Thyroid gland (tissue), 4 donors: ENCODE measurements at regions not wholly inside any gene's neighbourhood (a gene's known extent, or its start where the extent isn't known, plus 50 kb on each side); places are given as distances from the start of the nearest gene placed in this dataset.

Experiments
- DNase-seq, 2 donors: peaks; one replicate each; pipeline ENCODE4 v3.0.0-alpha.2; 2019
- H3K27ac ChIP-seq, 3 donors: fragments of 200-600 bp; sonication (generic); 1 replicate in 2 of 3; 2 replicates in 1 of 3; pipeline ENCODE4 v1.5.1; 2016 to 2019; ENCODE audit warnings: mild to moderate bottlenecking in 1 of 3, moderate library complexity in 1 of 3
- H3K27me3 ChIP-seq: fragments of 200-600 bp; sonication (generic); one replicate; pipeline ENCODE4 v1.5.1; 2019
- H3K36me3 ChIP-seq, 2 donors: fragments of 200-600 bp; sonication (generic); one replicate each; pipeline ENCODE4 v1.5.1; 2016 to 2019
- H3K4me1 ChIP-seq, 2 donors: fragments of 200-600 bp; sonication (generic); one replicate each; pipeline ENCODE4 v1.5.1; 2017 to 2019
- H3K4me3 ChIP-seq, 3 donors: fragments of 200-600 bp; sonication (generic); replicated peaks in 1 of 3; 1 replicate in 2 of 3; 2 replicates in 1 of 3; pipeline ENCODE4 v1.5.1; 2016; ENCODE audit warnings: mild to moderate bottlenecking in 1 of 3
- H3K9me3 ChIP-seq: fragments of 200-600 bp; sonication (generic); one replicate; pipeline ENCODE4 v1.5.1; 2017
- POLR2A ChIP-seq, 2 donors: fragments of 450-650 bp; IDR thresholded peaks; one replicate each; pipeline ENCODE4 v1.6.1; 2017; ENCODE audit warnings: antibody characterized with exemption in 2 of 2, mild to moderate bottlenecking in 2 of 2, moderate library complexity in 1 of 2
- whole genome bisulfite sequencing, 2 donors: methylation state at CpG; one replicate each; pipeline ENCODE4 v1.1.5; 2017; 5-methylcytosine and 5-hydroxymethylcytosine counted together
- intact Hi-C: fragments of 100-400 bp; cut with DNase I; formaldehyde crosslinking; loops from one replicate; pipeline ENCODE4 v1.15.1; 2023
- TF ChIP-seq, protein P1 (sequence below), 6 experiments: fragments of 200-600 bp in 3 of 6; fragments of 450-650 bp in 3 of 6; sonication (generic) in 3 of 6; IDR thresholded peaks; one replicate each; pipeline ENCODE4 v1.5.1; 2016 to 2019; ENCODE audit warnings: antibody characterized with exemption in 6 of 6, mild to moderate bottlenecking in 2 of 6, inconsistent platforms in 1 of 6, moderate library complexity in 1 of 6

DNA sequence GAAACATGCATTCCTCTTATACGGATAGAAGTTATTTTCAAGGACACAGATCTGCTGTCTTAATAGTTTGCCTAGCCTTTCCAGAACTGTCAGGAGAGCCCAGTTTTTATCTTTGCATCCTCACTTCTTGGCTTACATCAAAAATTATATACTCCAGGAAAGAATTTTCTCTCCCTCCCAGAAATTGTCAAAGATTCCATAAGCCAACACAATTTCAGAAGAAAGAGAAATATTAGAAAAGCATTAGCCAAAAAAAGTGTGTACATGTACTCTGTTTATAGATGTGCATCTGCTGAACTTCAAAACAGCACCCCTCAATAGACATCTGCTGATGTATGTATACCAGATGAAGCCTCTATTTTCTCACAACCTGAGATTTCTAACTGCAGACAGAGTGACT, 210.4 kb downstream of the METTL4 start:
- 74 to 81% methylated on average over 1 of the region's 1 CpG for WGBS, 2 donors
- no peak for TF ChIP-seq POLR2A (IDR thresholded peaks at IDR 0.05)
- H3K27ac ChIP-seq = no peak overlapping the region

DNA sequence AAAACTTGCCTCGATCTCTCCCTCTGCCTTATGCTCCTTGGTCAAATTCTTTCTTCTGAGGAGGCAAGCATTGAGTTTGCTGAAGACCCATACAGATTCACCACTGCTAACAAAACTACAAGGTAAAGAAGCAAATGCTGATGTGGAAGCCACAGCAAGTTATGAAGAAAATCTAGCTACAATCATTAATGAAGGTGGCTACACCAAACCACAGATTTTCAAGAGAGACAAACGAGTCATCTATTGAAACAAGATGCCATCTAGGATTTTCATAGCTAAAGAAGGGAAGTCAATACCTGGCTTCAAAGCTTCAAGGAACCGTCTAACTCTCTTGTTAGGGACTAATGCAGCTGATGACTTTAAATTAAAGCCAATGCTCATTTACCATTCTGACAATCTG, 203.2 kb downstream of the METTL4 start:
- Histone ChIP-seq H3K27me3 (no peaks in the 10 kb centered on the region), H3K4me3 (no peak overlapping the region), H3K36me3 (no peaks in the 10 kb centered on the region), H3K4me1 (no peaks in the 10 kb centered on the region), H3K27ac (no peak overlapping the region), H3K9me3 (no peaks in the 10 kb centered on the region)
- DNase-seq = no peak
- intact Hi-C loops = no loop called here
- 77 to 84% methylated on average over 3 of the region's 3 CpGs for WGBS, 2 donors
- TF ChIP-seq, protein P1, sequence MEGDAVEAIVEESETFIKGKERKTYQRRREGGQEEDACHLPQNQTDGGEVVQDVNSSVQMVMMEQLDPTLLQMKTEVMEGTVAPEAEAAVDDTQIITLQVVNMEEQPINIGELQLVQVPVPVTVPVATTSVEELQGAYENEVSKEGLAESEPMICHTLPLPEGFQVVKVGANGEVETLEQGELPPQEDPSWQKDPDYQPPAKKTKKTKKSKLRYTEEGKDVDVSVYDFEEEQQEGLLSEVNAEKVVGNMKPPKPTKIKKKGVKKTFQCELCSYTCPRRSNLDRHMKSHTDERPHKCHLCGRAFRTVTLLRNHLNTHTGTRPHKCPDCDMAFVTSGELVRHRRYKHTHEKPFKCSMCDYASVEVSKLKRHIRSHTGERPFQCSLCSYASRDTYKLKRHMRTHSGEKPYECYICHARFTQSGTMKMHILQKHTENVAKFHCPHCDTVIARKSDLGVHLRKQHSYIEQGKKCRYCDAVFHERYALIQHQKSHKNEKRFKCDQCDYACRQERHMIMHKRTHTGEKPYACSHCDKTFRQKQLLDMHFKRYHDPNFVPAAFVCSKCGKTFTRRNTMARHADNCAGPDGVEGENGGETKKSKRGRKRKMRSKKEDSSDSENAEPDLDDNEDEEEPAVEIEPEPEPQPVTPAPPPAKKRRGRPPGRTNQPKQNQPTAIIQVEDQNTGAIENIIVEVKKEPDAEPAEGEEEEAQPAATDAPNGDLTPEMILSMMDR (IDR thresholded peaks at IDR 0.05) = no peak
- TF ChIP-seq POLR2A (IDR thresholded peaks at IDR 0.05) = no peak

More for the DNA sequence above, 210.4 kb downstream of the METTL4 start:
- intact Hi-C loops = no loop called here
- DNase-seq = no peak
- Histone ChIP-seq H3K36me3 (no peaks in the 10 kb centered on the region), H3K27me3 (no peaks in the 10 kb centered on the region), H3K9me3 (no peaks in the 10 kb centered on the region), H3K4me3 (no peak overlapping the region), H3K4me1 (no peaks in the 10 kb centered on the region)

DNA sequence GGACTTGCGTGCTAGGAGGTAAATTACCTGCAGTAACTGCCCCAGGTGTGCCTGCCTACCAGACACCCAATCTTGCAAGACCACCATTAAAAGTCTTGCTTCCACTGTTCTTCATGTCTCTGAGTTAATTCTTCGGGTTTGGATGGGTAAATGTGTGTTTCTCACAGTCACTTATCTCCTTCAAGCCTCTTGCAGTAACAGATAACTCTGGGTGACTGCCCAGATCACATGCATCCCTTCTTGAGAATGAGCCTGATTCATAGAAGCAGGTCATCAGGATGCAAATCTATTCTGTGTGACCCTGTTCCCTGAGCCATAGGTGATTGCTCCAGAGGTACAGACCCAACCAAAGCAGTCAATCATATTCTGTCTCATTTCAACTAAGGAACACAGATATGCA, 194.6 kb downstream of the METTL4 start:
- WGBS, 2 donors = 66 to 88% methylated on average over 2 of the region's 2 CpGs
- no peaks in the 10 kb centered on the region for H3K9me3 ChIP-seq

DNA sequence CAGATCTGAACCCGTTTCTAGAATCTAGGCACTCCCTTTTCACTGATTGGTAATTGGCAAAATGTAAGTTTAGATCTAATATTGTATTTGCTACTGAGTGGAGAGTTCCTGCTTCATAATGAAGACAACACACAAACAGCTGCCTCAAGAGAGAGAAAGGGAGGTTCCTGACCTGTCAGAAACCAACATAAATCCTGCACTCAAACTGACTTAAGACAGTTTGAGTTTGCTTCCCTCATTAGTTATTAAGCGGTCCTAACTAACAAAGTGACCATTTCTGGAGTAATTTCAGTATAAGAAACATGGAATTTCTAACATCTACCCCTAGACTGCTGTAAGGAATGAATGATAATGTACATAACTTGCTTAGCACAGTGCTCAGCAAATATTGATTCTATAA, 191.2 kb downstream of the METTL4 start:
- Histone ChIP-seq H3K4me3 (no peak overlapping the region), H3K4me1 (no peaks in the 10 kb centered on the region), H3K27me3 (no peaks in the 10 kb centered on the region), H3K27ac (no peak overlapping the region), H3K36me3 (no peaks in the 10 kb centered on the region), H3K9me3 (no peaks in the 10 kb centered on the region)
- DNase-seq = no peak
- TF ChIP-seq, protein P1 (IDR thresholded peaks at IDR 0.05) = no peak
- TF ChIP-seq POLR2A (IDR thresholded peaks at IDR 0.05) = no peak
- intact Hi-C loops = no loop called here
- WGBS, 2 donors = 79 to 88% methylated on average over 2 of the region's 2 CpGs

More for the DNA sequence above, 194.6 kb downstream of the METTL4 start:
- intact Hi-C loops = no loop called here
- no peak overlapping the region for H3K4me3 ChIP-seq
- H3K36me3 ChIP-seq = no peaks in the 10 kb centered on the region
- H3K4me1 ChIP-seq = no peaks in the 10 kb centered on the region
- DNase-seq = no peak
- no peak overlapping the region for H3K27ac ChIP-seq
- TF ChIP-seq POLR2A (IDR thresholded peaks at IDR 0.05) = no peak
- TF ChIP-seq, protein P1 (IDR thresholded peaks at IDR 0.05) = no peak
- no peaks in the 10 kb centered on the region for H3K27me3 ChIP-seq

DNA sequence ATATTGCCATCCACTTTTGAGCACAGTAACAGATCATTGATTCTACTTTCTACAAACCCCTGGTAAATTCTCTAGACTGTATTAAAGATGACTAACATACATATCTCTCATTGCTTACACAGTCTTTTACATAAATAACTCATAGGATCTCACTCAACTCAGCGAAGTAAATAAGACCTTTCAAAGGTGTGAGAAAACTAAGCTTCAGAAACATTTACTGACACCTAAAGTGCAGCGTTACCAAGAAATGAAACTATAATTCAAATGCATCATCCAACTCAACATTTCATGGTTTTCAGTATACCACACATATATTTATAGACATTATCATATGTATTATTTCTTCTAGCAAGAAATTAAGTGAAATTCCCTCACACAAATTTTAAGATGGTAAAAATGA, 189.8 kb downstream of the METTL4 start:
- TF ChIP-seq, protein P1 (IDR thresholded peaks at IDR 0.05) = no peak
- TF ChIP-seq POLR2A (IDR thresholded peaks at IDR 0.05) = no peak
- H3K27ac ChIP-seq = no peak overlapping the region
- no peaks in the 10 kb centered on the region for H3K4me1 ChIP-seq
- no peaks in the 10 kb centered on the region for H3K27me3 ChIP-seq
- H3K9me3 ChIP-seq = no peaks in the 10 kb centered on the region
- 90% methylated on average over 2 of the region's 2 CpGs for WGBS, 2 donors
- H3K36me3 ChIP-seq = no peaks in the 10 kb centered on the region
- intact Hi-C loops = no loop called here
- DNase-seq = no peak
- no peak overlapping the region for H3K4me3 ChIP-seq

DNA sequence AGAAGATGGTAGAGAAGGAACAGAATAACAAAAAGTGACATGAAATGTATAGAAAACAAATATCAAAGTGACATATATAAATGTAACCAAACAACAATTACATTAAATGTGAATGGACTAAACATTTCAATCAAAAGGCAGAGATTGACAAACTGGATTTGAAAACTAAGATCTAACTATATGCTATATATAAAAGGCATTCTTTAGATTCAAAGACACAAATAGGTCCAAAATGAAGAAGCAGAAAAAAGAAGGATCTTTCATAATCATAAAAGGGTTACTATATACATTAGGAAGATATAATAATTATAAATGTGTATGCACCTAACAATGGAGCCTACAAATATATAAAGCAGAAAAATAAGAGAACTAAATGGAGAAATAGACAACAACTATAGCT, 183.7 kb downstream of the METTL4 start:
- no peaks in the 10 kb centered on the region for H3K27me3 ChIP-seq
- intact Hi-C loops = no loop called here
- no peaks in the 10 kb centered on the region for H3K9me3 ChIP-seq
- TF ChIP-seq POLR2A (IDR thresholded peaks at IDR 0.05) = no peak
- TF ChIP-seq, protein P1 (IDR thresholded peaks at IDR 0.05) = no peak
- no peak overlapping the region for H3K27ac ChIP-seq
- H3K36me3 ChIP-seq = no peaks in the 10 kb centered on the region
- no peaks in the 10 kb centered on the region for H3K4me1 ChIP-seq
- H3K4me3 ChIP-seq = no peak overlapping the region
- no peak for DNase-seq
